ENCODE measurements at regions not wholly inside any gene's neighbourhood (a gene's known extent, or its start where the extent isn't known, plus 50 kb on each side); places are given as distances from the start of the nearest gene placed in this dataset.

- H3K4me3 ChIP-seq (ENCODE audit: low read depth in 2 of 2, low read length in 1 of 2), result no peak overlapping the region
- CTCF ChIA-PET, result interaction anchor here (1.1 kb wide), 1 partner anchor 13 kb away, joined by 3 read pairs; no protein-coding TSS in a partner anchor
These were observed 413.8 kb upstream of the CDH4 start for GRCh38 chr20:60838297-60838696.

More at GRCh38 chr20:60838297-60838696, 413.8 kb upstream of the CDH4 start:
- Histone ChIP-seq H4K20me1 (ENCODE audit: insufficient read depth) (no peaks in the 10 kb centered on the region), H3K9me2 (no peaks in the 10 kb centered on the region), H3K79me2 (ENCODE audit: insufficient read depth) (no peaks in the 10 kb centered on the region), H3F3A (replicated peaks; ENCODE audit: insufficient read depth) (no peaks in the 10 kb centered on the region), H3K4me2 (no peak overlapping the region), H3K9ac (no peak overlapping the region), H2AFZ (ENCODE audit: low read depth) (no peak overlapping the region), H3K36me3 (replicated peaks in 1 of 2; ENCODE audit: control insufficient read depth in 1 of 2, insufficient read depth in 2 of 2, low read length in 1 of 2) (no peaks in the 10 kb centered on the region), H3K27me3 (ENCODE audit: insufficient read depth) (no peaks in the 10 kb centered on the region), H3K27ac (ENCODE audit: low read depth in 2 of 2, low read length in 1 of 2) (no peak overlapping the region), H3K4me1 (ENCODE audit: control insufficient read depth in 1 of 2, insufficient read depth in 2 of 2, low read depth in 1 of 2, low read length in 1 of 2) (no peaks in the 10 kb centered on the region), H3K9me3 (no peaks in the 10 kb centered on the region)
- POLR2A ChIA-PET, result no interaction called here
- no peak for DNase-seq
- 15% methylated on average over 3 of the region's 3 CpGs for WGBS (ENCODE audit: low lambda C conversion rate)
- TF ChIP-seq EZH2phosphoT487 (IDR thresholded peaks at IDR 0.05; ENCODE audit: borderline replicate concordance, low read depth), result no peak
- TF ChIP-seq, protein P1, sequence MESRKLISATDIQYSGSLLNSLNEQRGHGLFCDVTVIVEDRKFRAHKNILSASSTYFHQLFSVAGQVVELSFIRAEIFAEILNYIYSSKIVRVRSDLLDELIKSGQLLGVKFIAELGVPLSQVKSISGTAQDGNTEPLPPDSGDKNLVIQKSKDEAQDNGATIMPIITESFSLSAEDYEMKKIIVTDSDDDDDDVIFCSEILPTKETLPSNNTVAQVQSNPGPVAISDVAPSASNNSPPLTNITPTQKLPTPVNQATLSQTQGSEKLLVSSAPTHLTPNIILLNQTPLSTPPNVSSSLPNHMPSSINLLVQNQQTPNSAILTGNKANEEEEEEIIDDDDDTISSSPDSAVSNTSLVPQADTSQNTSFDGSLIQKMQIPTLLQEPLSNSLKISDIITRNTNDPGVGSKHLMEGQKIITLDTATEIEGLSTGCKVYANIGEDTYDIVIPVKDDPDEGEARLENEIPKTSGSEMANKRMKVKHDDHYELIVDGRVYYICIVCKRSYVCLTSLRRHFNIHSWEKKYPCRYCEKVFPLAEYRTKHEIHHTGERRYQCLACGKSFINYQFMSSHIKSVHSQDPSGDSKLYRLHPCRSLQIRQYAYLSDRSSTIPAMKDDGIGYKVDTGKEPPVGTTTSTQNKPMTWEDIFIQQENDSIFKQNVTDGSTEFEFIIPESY (IDR thresholded peaks at IDR 0.05; ENCODE audit: borderline replicate concordance, low read depth), result no peak
- TF ChIP-seq YY1 (IDR thresholded peaks at IDR 0.05; ENCODE audit: low read depth), result no peak
- TF ChIP-seq RXRA (IDR thresholded peaks at IDR 0.05; ENCODE audit: borderline replicate concordance, low read depth), result no peak
- no peak for TF ChIP-seq TAF1 (IDR thresholded peaks at IDR 0.05; ENCODE audit: borderline replicate concordance, low read depth, low read length)
- no peak for TF ChIP-seq MXI1 (IDR thresholded peaks at IDR 0.05; ENCODE audit: low read depth, low read length)
- TF ChIP-seq, protein P2, sequence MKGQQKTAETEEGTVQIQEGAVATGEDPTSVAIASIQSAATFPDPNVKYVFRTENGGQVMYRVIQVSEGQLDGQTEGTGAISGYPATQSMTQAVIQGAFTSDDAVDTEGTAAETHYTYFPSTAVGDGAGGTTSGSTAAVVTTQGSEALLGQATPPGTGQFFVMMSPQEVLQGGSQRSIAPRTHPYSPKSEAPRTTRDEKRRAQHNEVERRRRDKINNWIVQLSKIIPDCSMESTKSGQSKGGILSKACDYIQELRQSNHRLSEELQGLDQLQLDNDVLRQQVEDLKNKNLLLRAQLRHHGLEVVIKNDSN (IDR thresholded peaks at IDR 0.05; ENCODE audit: borderline replicate concordance, low read depth), result no peak
- TF ChIP-seq, protein P3, sequence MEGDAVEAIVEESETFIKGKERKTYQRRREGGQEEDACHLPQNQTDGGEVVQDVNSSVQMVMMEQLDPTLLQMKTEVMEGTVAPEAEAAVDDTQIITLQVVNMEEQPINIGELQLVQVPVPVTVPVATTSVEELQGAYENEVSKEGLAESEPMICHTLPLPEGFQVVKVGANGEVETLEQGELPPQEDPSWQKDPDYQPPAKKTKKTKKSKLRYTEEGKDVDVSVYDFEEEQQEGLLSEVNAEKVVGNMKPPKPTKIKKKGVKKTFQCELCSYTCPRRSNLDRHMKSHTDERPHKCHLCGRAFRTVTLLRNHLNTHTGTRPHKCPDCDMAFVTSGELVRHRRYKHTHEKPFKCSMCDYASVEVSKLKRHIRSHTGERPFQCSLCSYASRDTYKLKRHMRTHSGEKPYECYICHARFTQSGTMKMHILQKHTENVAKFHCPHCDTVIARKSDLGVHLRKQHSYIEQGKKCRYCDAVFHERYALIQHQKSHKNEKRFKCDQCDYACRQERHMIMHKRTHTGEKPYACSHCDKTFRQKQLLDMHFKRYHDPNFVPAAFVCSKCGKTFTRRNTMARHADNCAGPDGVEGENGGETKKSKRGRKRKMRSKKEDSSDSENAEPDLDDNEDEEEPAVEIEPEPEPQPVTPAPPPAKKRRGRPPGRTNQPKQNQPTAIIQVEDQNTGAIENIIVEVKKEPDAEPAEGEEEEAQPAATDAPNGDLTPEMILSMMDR (IDR thresholded peaks at IDR 0.05), result no peak
- TF ChIP-seq, protein P4, sequence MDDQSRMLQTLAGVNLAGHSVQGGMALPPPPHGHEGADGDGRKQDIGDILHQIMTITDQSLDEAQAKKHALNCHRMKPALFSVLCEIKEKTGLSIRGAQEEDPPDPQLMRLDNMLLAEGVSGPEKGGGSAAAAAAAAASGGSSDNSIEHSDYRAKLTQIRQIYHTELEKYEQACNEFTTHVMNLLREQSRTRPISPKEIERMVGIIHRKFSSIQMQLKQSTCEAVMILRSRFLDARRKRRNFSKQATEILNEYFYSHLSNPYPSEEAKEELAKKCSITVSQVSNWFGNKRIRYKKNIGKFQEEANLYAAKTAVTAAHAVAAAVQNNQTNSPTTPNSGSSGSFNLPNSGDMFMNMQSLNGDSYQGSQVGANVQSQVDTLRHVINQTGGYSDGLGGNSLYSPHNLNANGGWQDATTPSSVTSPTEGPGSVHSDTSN (IDR thresholded peaks at IDR 0.05), result no peak
- no peak for TF ChIP-seq FOXJ3 (CRISPR knock-in tag; IDR thresholded peaks at IDR 0.05)
- TF ChIP-seq JUND (IDR thresholded peaks at IDR 0.05), result no peak
- TF ChIP-seq RCOR1 (IDR thresholded peaks at IDR 0.05; ENCODE audit: low read length), result no peak
- no peak for TF ChIP-seq MAX (IDR thresholded peaks at IDR 0.05; ENCODE audit: low read depth)
- TF ChIP-seq FOXM1 (IDR thresholded peaks at IDR 0.05; ENCODE audit: low read depth), result no peak
- no peak for TF ChIP-seq GATA2 (CRISPR knock-in tag; IDR thresholded peaks at IDR 0.05)

Data from SK-N-SH (cell line).